OCI-LY7 (cell line): ENCODE measurements at regions not wholly inside any gene's neighbourhood (a gene's known extent, or its start where the extent isn't known, plus 50 kb on each side); places are given as distances from the start of the nearest gene placed in this dataset.

Experiments used
- BruUV-seq: library from RNA; stranded (reverse); fragments of 400-500 nt; replicated peaks from 2 replicates; lab custom pipeline; 2021; lab: Mats Ljungman, UMichigan
- CTCF ChIA-PET: fragments of 300-600 bp; sonication (Branson Sonifier 250); formaldehyde crosslinking; loops from one replicate; lab custom pipeline; 2022; ENCODE audit warnings: antibody characterized with exemption; ENCODE audit not compliant: unreplicated experiment; lab: Charles Lee
- POLR2A ChIA-PET: fragments of 300-600 bp; sonication (Branson Sonifier 250); formaldehyde crosslinking; loops from one replicate; lab custom pipeline; 2022; ENCODE audit warnings: antibody characterized with exemption; lab: Charles Lee
- DNase-seq: peaks from one replicate; pipeline ENCODE4 v3.0.0-alpha.2; 2015; ENCODE audit warnings: low spot score
- H2AFZ ChIP-seq: fragments of 200-600 bp; sonication (generic), shearing (Covaris generic); 2 replicates; pipeline ENCODE4 v1.6.1; 2014; ENCODE audit warnings: mild to moderate bottlenecking, antibody characterized with exemption, low read length, moderate library complexity
- H3K27ac ChIP-seq: fragments of 200-600 bp; sonication (generic); 2 replicates; pipeline ENCODE4 v1.5.1; 2014; ENCODE audit warnings: mixed run types, low read depth, mild to moderate bottlenecking, moderate library complexity, low read length, inconsistent platforms; ENCODE audit not compliant: poor library complexity, severe bottlenecking
- H3K36me3 ChIP-seq: fragments of 200-600 bp; sonication (generic); 2 replicates; pipeline ENCODE4 v1.6.1; 2014; ENCODE audit warnings: mild to moderate bottlenecking, antibody characterized with exemption, low read length, moderate library complexity, mixed read lengths; ENCODE audit not compliant: insufficient read depth
- H3K4me1 ChIP-seq: fragments of 200-600 bp; sonication (generic); 2 replicates; pipeline ENCODE4 v1.5.1; 2014; ENCODE audit warnings: mild to moderate bottlenecking, low read length; ENCODE audit not compliant: insufficient read depth, poor library complexity, severe bottlenecking
- H3K4me2 ChIP-seq: fragments of 200-600 bp; sonication (generic); 2 replicates; pipeline ENCODE4 v1.6.1; 2014; ENCODE audit warnings: mild to moderate bottlenecking, low read length
- H3K4me3 ChIP-seq: fragments of 200-600 bp; sonication (generic); 2 replicates; pipeline ENCODE4 v1.5.1; 2014; ENCODE audit warnings: mild to moderate bottlenecking, low read depth, low read length; ENCODE audit not compliant: poor library complexity, severe bottlenecking
- H3K79me2 ChIP-seq: fragments of 200-600 bp; sonication (generic); 2 replicates; pipeline ENCODE4 v1.6.1; 2016; ENCODE audit warnings: low read depth, mild to moderate bottlenecking, low read length, moderate library complexity, mixed read lengths; ENCODE audit not compliant: insufficient read depth
- H3K9me2 ChIP-seq: fragments of 200-600 bp; sonication (generic); 2 replicates; pipeline ENCODE4 v1.6.1; 2016; ENCODE audit warnings: mild to moderate bottlenecking, low read length, mixed read lengths; ENCODE audit not compliant: insufficient read depth
- H3K9me3 ChIP-seq: fragments of 200-600 bp; sonication (generic); 2 replicates; pipeline ENCODE4 v1.6.1; 2014; ENCODE audit warnings: mild to moderate bottlenecking, mixed run types, low read length, mixed read lengths
- H4K20me1 ChIP-seq: fragments of 200-600 bp; sonication (generic); 2 replicates; pipeline ENCODE4 v1.6.1; 2014; ENCODE audit warnings: mild to moderate bottlenecking, antibody characterized with exemption, low read length, moderate library complexity, mixed read lengths; ENCODE audit not compliant: insufficient read depth
- EZH2phosphoT487 ChIP-seq: fragments of 200-600 bp; sonication (generic); IDR thresholded peaks from 2 replicates; pipeline ENCODE4 v1.6.1; 2018; ENCODE audit warnings: low read depth, borderline replicate concordance, mild to moderate bottlenecking, mixed run types, antibody characterized with exemption, low read length, moderate library complexity, mixed read lengths
- intact Hi-C: fragments of 100-400 bp; cut with micrococcal nuclease; formaldehyde crosslinking; loops from one replicate; pipeline ENCODE4 v1.10.0; 2022; ENCODE audit not compliant: unreplicated experiment
- TF ChIP-seq, protein P1 (sequence below): fragments of 200-600 bp; sonication (generic); conservative IDR thresholded peaks from 2 replicates; pipeline ENCODE4 v1.5.1; 2014; ENCODE audit warnings: mild to moderate bottlenecking, antibody characterized with exemption, low read length, moderate library complexity, mixed read lengths

DNA sequence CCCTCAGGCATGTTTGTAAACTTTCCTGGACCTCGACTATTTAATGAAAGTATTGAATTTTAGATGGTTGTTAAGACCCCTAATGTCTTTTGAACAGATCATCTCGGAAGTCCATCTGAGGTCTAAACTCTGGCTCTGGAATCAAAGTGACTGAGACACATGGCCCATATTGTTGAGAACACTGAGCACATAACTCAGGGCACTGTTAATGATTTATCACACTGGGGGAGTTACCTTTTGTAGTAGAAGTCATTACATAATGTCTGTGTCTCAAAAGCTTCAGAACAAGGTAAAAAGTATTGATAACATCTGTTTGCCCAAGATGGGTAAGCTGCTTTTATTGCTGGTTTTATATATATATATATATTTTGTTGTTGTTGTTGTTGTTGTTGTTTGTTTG, 103.4 kb upstream of the HS3ST1 start:
- no peaks in the 10 kb centered on the region for H3K4me1 ChIP-seq
- no peaks in the 10 kb centered on the region for H4K20me1 ChIP-seq
- H2AFZ ChIP-seq = no peak overlapping the region
- TF ChIP-seq EZH2phosphoT487 = no peak
- TF ChIP-seq, protein P1, sequence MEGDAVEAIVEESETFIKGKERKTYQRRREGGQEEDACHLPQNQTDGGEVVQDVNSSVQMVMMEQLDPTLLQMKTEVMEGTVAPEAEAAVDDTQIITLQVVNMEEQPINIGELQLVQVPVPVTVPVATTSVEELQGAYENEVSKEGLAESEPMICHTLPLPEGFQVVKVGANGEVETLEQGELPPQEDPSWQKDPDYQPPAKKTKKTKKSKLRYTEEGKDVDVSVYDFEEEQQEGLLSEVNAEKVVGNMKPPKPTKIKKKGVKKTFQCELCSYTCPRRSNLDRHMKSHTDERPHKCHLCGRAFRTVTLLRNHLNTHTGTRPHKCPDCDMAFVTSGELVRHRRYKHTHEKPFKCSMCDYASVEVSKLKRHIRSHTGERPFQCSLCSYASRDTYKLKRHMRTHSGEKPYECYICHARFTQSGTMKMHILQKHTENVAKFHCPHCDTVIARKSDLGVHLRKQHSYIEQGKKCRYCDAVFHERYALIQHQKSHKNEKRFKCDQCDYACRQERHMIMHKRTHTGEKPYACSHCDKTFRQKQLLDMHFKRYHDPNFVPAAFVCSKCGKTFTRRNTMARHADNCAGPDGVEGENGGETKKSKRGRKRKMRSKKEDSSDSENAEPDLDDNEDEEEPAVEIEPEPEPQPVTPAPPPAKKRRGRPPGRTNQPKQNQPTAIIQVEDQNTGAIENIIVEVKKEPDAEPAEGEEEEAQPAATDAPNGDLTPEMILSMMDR = no peak
- no peak overlapping the region for H3K4me2 ChIP-seq
- ChIA-PET CTCF (no interaction called here), POLR2A (interaction anchor here (0.7 kb wide), 2 partner anchors 20 to 614 kb away, joined by 3 to 4 read pairs; no protein-coding TSS in a partner anchor)
- no TSS peak for BruUV-seq
- H3K9me2 ChIP-seq = no peaks in the 10 kb centered on the region
- no peaks in the 10 kb centered on the region for H3K9me3 ChIP-seq
- intact Hi-C loops = no loop called here
- H3K4me3 ChIP-seq = no peak overlapping the region
- no peaks in the 10 kb centered on the region for H3K36me3 ChIP-seq
- no peak for DNase-seq
- H3K79me2 ChIP-seq = no peaks in the 10 kb centered on the region
- H3K27ac ChIP-seq = no peak overlapping the region

GRCh38 chr4:11529625-11530201, 101.0 kb upstream of the HS3ST1 start:
- BruUV-seq = no TSS peak
- H3K4me2 ChIP-seq = no peak overlapping the region

GRCh38 chr4:11525085-11525484, 96.4 kb upstream of the HS3ST1 start:
- no peaks in the 10 kb centered on the region for H3K36me3 ChIP-seq
- H3K4me3 ChIP-seq = no peak overlapping the region
- H2AFZ ChIP-seq = no peak overlapping the region
- H3K27ac ChIP-seq = no peak overlapping the region
- H3K79me2 ChIP-seq = no peaks in the 10 kb centered on the region
- no peaks in the 10 kb centered on the region for H3K9me3 ChIP-seq
- ChIA-PET POLR2A (no interaction called here), CTCF (no interaction called here)
- TF ChIP-seq, protein P1 = no peak
- no peak for TF ChIP-seq EZH2phosphoT487
- no peak overlapping the region for H3K4me2 ChIP-seq
- no peaks in the 10 kb centered on the region for H3K4me1 ChIP-seq
- H3K9me2 ChIP-seq = no peaks in the 10 kb centered on the region
- no peaks in the 10 kb centered on the region for H4K20me1 ChIP-seq
- intact Hi-C loops = no loop called here
- no peak for DNase-seq
- no TSS peak for BruUV-seq

More at GRCh38 chr4:11529625-11530201, 101.0 kb upstream of the HS3ST1 start:
- ChIA-PET POLR2A (no interaction called here), CTCF (interaction anchor here (1.0 kb wide), 1 partner anchor 13 kb away, joined by 4 read pairs; no protein-coding TSS in a partner anchor)
- intact Hi-C loops = no loop called here
- no peak overlapping the region for H2AFZ ChIP-seq
- no peaks in the 10 kb centered on the region for H3K9me2 ChIP-seq
- no peak for DNase-seq
- no peak overlapping the region for H3K27ac ChIP-seq
- H3K36me3 ChIP-seq = no peaks in the 10 kb centered on the region
- no peaks in the 10 kb centered on the region for H3K9me3 ChIP-seq
- no peak for TF ChIP-seq EZH2phosphoT487
- TF ChIP-seq, protein P1 = no peak
- no peaks in the 10 kb centered on the region for H4K20me1 ChIP-seq
- no peaks in the 10 kb centered on the region for H3K4me1 ChIP-seq
- no peaks in the 10 kb centered on the region for H3K79me2 ChIP-seq
- no peak overlapping the region for H3K4me3 ChIP-seq
